OCI-LY3 (cell line): ENCODE measurements at regions not wholly inside any gene's neighbourhood (a gene's known extent, or its start where the extent isn't known, plus 50 kb on each side); places are given as distances from the start of the nearest gene placed in this dataset.

Source experiments
- EZH2phosphoT487 ChIP-seq: fragments of 200-600 bp; shearing (Covaris generic); IDR thresholded peaks from 2 replicates; pipeline ENCODE4 v1.6.1; 2018; ENCODE audit warnings: antibody characterized with exemption, mixed run types, low read depth
- TF ChIP-seq, protein P1 (sequence below): fragments of 200-600, 300-600 bp; sonication (generic); IDR thresholded peaks from 2 replicates; pipeline ENCODE4 v1.5.1; 2014; ENCODE audit warnings: antibody characterized with exemption, low read length, low read depth

DNA sequence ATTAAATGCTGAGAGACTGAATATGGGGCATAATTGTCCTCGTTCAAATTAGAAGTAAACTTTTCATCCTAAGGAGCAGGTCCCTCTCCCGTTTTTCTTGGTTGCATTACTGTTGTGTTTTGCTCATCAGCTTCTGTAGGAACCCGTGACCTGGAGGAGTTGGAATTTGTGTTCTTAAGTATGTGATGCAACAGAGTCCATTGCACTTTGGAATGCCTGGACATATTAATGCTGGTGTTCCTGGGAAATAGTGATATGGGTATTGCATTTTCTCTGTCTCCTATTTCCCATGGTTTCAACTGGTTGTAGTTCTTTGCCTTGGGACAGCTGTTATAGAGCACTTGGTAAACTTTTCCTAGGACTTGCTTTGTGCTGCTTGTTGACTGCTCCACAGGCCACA, 417.8 kb upstream of the LCORL start:
- TF ChIP-seq, protein P1, sequence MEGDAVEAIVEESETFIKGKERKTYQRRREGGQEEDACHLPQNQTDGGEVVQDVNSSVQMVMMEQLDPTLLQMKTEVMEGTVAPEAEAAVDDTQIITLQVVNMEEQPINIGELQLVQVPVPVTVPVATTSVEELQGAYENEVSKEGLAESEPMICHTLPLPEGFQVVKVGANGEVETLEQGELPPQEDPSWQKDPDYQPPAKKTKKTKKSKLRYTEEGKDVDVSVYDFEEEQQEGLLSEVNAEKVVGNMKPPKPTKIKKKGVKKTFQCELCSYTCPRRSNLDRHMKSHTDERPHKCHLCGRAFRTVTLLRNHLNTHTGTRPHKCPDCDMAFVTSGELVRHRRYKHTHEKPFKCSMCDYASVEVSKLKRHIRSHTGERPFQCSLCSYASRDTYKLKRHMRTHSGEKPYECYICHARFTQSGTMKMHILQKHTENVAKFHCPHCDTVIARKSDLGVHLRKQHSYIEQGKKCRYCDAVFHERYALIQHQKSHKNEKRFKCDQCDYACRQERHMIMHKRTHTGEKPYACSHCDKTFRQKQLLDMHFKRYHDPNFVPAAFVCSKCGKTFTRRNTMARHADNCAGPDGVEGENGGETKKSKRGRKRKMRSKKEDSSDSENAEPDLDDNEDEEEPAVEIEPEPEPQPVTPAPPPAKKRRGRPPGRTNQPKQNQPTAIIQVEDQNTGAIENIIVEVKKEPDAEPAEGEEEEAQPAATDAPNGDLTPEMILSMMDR: no peak
- no peak for TF ChIP-seq EZH2phosphoT487
